H1 (cell line): ENCODE measurements at regions not wholly inside any gene's neighbourhood (a gene's known extent, or its start where the extent isn't known, plus 50 kb on each side); places are given as distances from the start of the nearest gene placed in this dataset.

Source experiments
- ASH2L ChIP-seq: fragments of 200-600, 300-600 bp; sonication (generic); IDR thresholded peaks from one replicate; pipeline ENCODE4 v1.7.1; 2017; ENCODE audit warnings: low read length
- CHD7 ChIP-seq: fragments of 300-600 bp; sonication (generic); IDR thresholded peaks from 2 replicates; pipeline ENCODE4 v1.7.1; 2012; ENCODE audit warnings: low read length, moderate library complexity, mild to moderate bottlenecking, inconsistent platforms; ENCODE audit not compliant: insufficient replicate concordance
- HDAC6 ChIP-seq: IDR thresholded peaks from one replicate; pipeline ENCODE4 v1.7.1; 2012; ENCODE audit warnings: low read depth, mild to moderate bottlenecking, inconsistent platforms, low read length, moderate library complexity
- KDM1A ChIP-seq: fragments of 200-600, 300-600 bp; sonication (generic); IDR thresholded peaks from 2 replicates; pipeline ENCODE4 v1.7.1; 2016; ENCODE audit warnings: mild to moderate bottlenecking, low read length, borderline replicate concordance
- RXRA ChIP-seq: IDR thresholded peaks from 2 replicates; pipeline ENCODE4 v1.6.1; 2011; ENCODE audit warnings: low read depth, mild to moderate bottlenecking, low read length, moderate library complexity; ENCODE audit not compliant: insufficient read depth
- SAP30 ChIP-seq: fragments of 300-600 bp; sonication (generic); IDR thresholded peaks from 2 replicates; pipeline ENCODE4 v1.7.1; 2012; ENCODE audit warnings: low read length, moderate library complexity, mild to moderate bottlenecking, inconsistent platforms; ENCODE audit not compliant: insufficient read depth, insufficient replicate concordance
- SIN3A ChIP-seq, 2 experiments: IDR thresholded peaks in 1 of 2; conservative IDR thresholded peaks in 1 of 2; 2 replicates each; pipeline ENCODE4 v1.6.1; 2011 to 2012; ENCODE audit warnings: low read length in 2 of 2, improper control_type of control experiment in 1 of 2, low read depth in 1 of 2, mild to moderate bottlenecking in 1 of 2

GRCh38 chr5:105702323-105702722 lies 1968.4 kb downstream of the EFNA5 start (continued):
- TF ChIP-seq CHD7, result no peak
- no peak for TF ChIP-seq SAP30
- TF ChIP-seq SIN3A (conservative IDR thresholded peaks at IDR 0.05 in 1 of 2, IDR thresholded peaks at IDR 0.05 in 1 of 2; ENCODE audit: low read depth in 1 of 2, low read length in 2 of 2), result no peak
- no peak for TF ChIP-seq RXRA
- TF ChIP-seq ASH2L, result no peak
- TF ChIP-seq KDM1A, result no peak
- TF ChIP-seq HDAC6, result no peak
